ENCODE measurements at regions not wholly inside any gene's neighbourhood (a gene's known extent, or its start where the extent isn't known, plus 50 kb on each side); places are given as distances from the start of the nearest gene placed in this dataset.
A peak's percentile ranks its signal among the peaks of the same experiment; 100 is the strongest.

DNA sequence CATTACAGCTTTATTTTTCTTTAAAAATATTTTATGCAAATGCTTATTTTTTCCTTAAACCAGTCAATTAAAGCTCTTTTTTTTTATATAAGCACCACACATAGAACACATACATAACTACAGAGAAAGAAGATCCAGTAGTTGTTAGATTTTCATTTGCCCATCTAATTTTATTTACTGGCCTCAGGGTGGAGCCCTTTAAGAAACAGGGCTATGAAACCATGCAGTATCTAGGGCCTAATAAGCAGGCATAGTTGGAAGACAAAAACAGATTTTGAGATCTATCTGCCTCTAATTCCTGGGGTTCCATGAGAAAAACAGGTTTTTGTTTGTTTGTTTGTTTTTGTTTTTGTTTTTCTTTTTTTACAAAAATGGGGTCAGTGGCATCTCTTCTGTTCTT, 120.6 kb downstream of the BCHE start:
- Histone ChIP-seq H3K9me3 (ENCODE audit: low read length) (no peaks in the 10 kb centered on the region), H3K27ac (ENCODE audit: low read depth, low read length) (no peak overlapping the region), H3K9ac (ENCODE audit: low read length) (no peak overlapping the region), H3K27me3 (ENCODE audit: control insufficient read depth in 1 of 2, insufficient read depth in 2 of 2, low read length in 2 of 2) (no peaks in the 10 kb centered on the region), H3K4me1 (ENCODE audit: insufficient read depth, low read length) (no peaks in the 10 kb centered on the region), H3K4me3 (ENCODE audit: low read depth in 1 of 2, low read length in 2 of 2) (no peak overlapping the region), H3K36me3 (ENCODE audit: insufficient read depth, low read length) (no peaks in the 10 kb centered on the region)

DNA sequence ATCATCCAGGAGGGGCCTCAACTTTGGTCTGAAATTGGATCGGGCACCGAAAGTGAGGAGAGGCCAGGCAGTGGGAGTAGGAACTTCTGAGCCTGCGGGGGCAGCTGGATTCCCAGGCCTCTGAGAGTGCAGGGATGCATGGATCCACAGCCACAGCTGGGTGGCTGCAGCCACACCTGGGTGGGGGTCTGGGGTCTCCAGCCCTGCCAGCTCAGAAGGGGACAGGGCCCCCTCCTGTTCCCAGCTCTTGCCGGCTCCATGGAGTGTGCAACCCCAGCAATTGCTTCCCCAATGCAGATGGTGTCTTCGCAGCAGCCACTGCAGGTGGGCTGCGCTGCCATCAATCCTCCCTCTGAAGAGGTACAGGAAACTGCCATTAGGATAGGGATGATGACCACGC, 123.7 kb downstream of the BCHE start:
- no peaks in the 10 kb centered on the region for H3K27me3 ChIP-seq (ENCODE audit: control insufficient read depth in 1 of 2, insufficient read depth in 2 of 2, low read length in 2 of 2)
- no peaks in the 10 kb centered on the region for H3K4me1 ChIP-seq (ENCODE audit: insufficient read depth, low read length)
- H3K36me3 ChIP-seq (ENCODE audit: insufficient read depth, low read length), result no peaks in the 10 kb centered on the region
- no peaks in the 10 kb centered on the region for H3K9me3 ChIP-seq (ENCODE audit: low read length)
- H3K4me3 ChIP-seq (ENCODE audit: low read depth in 1 of 2, low read length in 2 of 2), result no peak overlapping the region
- H3K27ac ChIP-seq (ENCODE audit: low read depth, low read length), result no peak overlapping the region
- no peak overlapping the region for H3K9ac ChIP-seq (ENCODE audit: low read length)

DNA sequence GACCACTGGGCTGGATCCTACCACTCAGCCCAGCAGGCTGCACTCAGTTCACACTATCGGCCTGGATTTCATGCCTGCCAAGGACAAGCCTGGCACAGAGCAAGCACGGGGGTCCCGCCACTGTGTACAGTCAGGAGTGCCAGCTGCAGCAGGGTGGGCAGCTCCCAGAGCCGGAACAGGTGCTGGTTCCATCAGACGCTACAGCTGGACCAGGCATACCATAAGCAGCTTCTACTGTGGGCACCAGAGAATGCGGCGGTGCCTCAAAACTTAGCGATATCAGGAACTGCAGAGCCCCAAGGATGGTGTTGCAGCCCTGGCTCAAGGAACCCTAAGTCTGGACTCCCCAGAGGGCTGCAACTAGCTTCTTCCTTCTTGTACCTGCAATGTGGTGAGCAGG, 124.8 kb downstream of the BCHE start:
- Histone ChIP-seq H3K4me1 (ENCODE audit: insufficient read depth, low read length) (no peaks in the 10 kb centered on the region), H3K27me3 (ENCODE audit: control insufficient read depth in 1 of 2, insufficient read depth in 2 of 2, low read length in 2 of 2) (no peaks in the 10 kb centered on the region), H3K4me3 (ENCODE audit: low read depth in 1 of 2, low read length in 2 of 2) (no peak overlapping the region), H3K36me3 (ENCODE audit: insufficient read depth, low read length) (no peaks in the 10 kb centered on the region), H3K9me3 (ENCODE audit: low read length) (no peaks in the 10 kb centered on the region), H3K27ac (ENCODE audit: low read depth, low read length) (no peak overlapping the region), H3K9ac (ENCODE audit: low read length) (no peak overlapping the region)

DNA sequence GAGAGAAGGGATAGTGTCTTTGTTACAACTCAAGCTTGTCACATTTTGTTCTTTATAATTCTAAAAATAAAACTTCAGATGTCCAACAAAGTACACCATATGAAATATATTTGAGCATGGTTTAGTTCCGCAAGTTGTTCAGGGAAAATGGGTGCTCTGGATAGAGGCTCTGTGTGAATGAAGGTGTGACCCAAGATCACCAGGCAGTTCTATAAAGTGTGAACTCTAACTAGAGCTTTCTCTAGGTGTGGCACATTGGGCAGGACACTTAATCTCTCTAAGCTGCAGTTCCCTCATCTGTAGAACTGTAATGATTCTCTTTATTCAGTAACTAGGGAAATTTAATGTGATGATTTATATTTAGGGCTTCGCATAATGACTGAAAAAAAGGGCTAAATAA, 139.3 kb downstream of the BCHE start:
- no peak overlapping the region for H3K27ac ChIP-seq (ENCODE audit: low read depth, low read length)
- no peak overlapping the region for H3K9ac ChIP-seq (ENCODE audit: low read length)
- H3K9me3 ChIP-seq (ENCODE audit: low read length), result no peaks in the 10 kb centered on the region
- H3K36me3 ChIP-seq (ENCODE audit: insufficient read depth, low read length), result no peaks in the 10 kb centered on the region
- H3K4me1 ChIP-seq (ENCODE audit: insufficient read depth, low read length), result peaks cover 19% of the 10 kb centered on the region
- no peak overlapping the region for H3K4me3 ChIP-seq (ENCODE audit: low read depth in 1 of 2, low read length in 2 of 2)
- no peaks in the 10 kb centered on the region for H3K27me3 ChIP-seq (ENCODE audit: control insufficient read depth in 1 of 2, insufficient read depth in 2 of 2, low read length in 2 of 2)

- Histone ChIP-seq H3K27me3 (ENCODE audit: control insufficient read depth in 1 of 2, insufficient read depth in 2 of 2, low read length in 2 of 2) (no peaks in the 10 kb centered on the region), H3K4me1 (ENCODE audit: insufficient read depth, low read length) (peaks cover 19% of the 10 kb centered on the region), H3K9ac (ENCODE audit: low read length) (no peak overlapping the region), H3K36me3 (ENCODE audit: insufficient read depth, low read length) (no peaks in the 10 kb centered on the region), H3K4me3 (ENCODE audit: low read depth in 1 of 2, low read length in 2 of 2) (no peak overlapping the region), H3K27ac (ENCODE audit: low read depth, low read length) (no peak overlapping the region), H3K9me3 (ENCODE audit: low read length) (no peaks in the 10 kb centered on the region)
Measured at GRCh38 chr3:165696496-165696895, 140.7 kb downstream of the BCHE start.

GRCh38 chr3:165683947-165684346, 153.3 kb downstream of the BCHE start:
- H3K27me3 ChIP-seq (ENCODE audit: control insufficient read depth in 1 of 2, insufficient read depth in 2 of 2, low read length in 2 of 2), result no peaks in the 10 kb centered on the region
- H3K9ac ChIP-seq (ENCODE audit: low read length), result no peak overlapping the region
- H3K9me3 ChIP-seq (ENCODE audit: low read length), result no peaks in the 10 kb centered on the region
- no peak overlapping the region for H3K27ac ChIP-seq (ENCODE audit: low read depth, low read length)
- H3K36me3 ChIP-seq (ENCODE audit: insufficient read depth, low read length), result no peaks in the 10 kb centered on the region
- H3K4me1 ChIP-seq (ENCODE audit: insufficient read depth, low read length), result peaks cover 5% of the 10 kb centered on the region
- no peak overlapping the region for H3K4me3 ChIP-seq (ENCODE audit: low read depth in 1 of 2, low read length in 2 of 2)

GRCh38 chr3:165682734-165683133, 154.5 kb downstream of the BCHE start:
- Histone ChIP-seq H3K4me3 (ENCODE audit: low read depth in 1 of 2, low read length in 2 of 2) (no peak overlapping the region), H3K27me3 (ENCODE audit: control insufficient read depth in 1 of 2, insufficient read depth in 2 of 2, low read length in 2 of 2) (no peaks in the 10 kb centered on the region), H3K9me3 (ENCODE audit: low read length) (no peaks in the 10 kb centered on the region), H3K27ac (ENCODE audit: low read depth, low read length) (no peak overlapping the region), H3K9ac (ENCODE audit: low read length) (no peak overlapping the region), H3K36me3 (ENCODE audit: insufficient read depth, low read length) (no peaks in the 10 kb centered on the region), H3K4me1 (ENCODE audit: insufficient read depth, low read length) (peaks cover 5% of the 10 kb centered on the region)

- H3K9ac ChIP-seq (ENCODE audit: low read length), result no peak overlapping the region
- H3K4me1 ChIP-seq (ENCODE audit: insufficient read depth, low read length), result peaks cover 30% of the 10 kb centered on the region
- no peaks in the 10 kb centered on the region for H3K36me3 ChIP-seq (ENCODE audit: insufficient read depth, low read length)
- no peak overlapping the region for H3K27ac ChIP-seq (ENCODE audit: low read depth, low read length)
- H3K9me3 ChIP-seq (ENCODE audit: low read length), result no peaks in the 10 kb centered on the region
- no peaks in the 10 kb centered on the region for H3K27me3 ChIP-seq (ENCODE audit: control insufficient read depth in 1 of 2, insufficient read depth in 2 of 2, low read length in 2 of 2)
- H3K4me3 ChIP-seq (ENCODE audit: low read depth in 1 of 2, low read length in 2 of 2), result peak overlapping the region in 1 of 2 donors; percentile 23
Measured at GRCh38 chr3:165669967-165670366, 167.3 kb downstream of the BCHE start.

- Histone ChIP-seq H3K9ac (ENCODE audit: low read length) (no peak overlapping the region), H3K4me1 (ENCODE audit: insufficient read depth, low read length) (peaks cover 32% of the 10 kb centered on the region), H3K9me3 (ENCODE audit: low read length) (no peaks in the 10 kb centered on the region), H3K27ac (ENCODE audit: low read depth, low read length) (peak overlapping the region; percentile 57), H3K4me3 (ENCODE audit: low read depth in 1 of 2, low read length in 2 of 2) (no peak overlapping the region), H3K27me3 (ENCODE audit: control insufficient read depth in 1 of 2, insufficient read depth in 2 of 2, low read length in 2 of 2) (no peaks in the 10 kb centered on the region), H3K36me3 (ENCODE audit: insufficient read depth, low read length) (no peaks in the 10 kb centered on the region)
Measured at GRCh38 chr3:165669504-165669903, 167.7 kb downstream of the BCHE start.

GRCh38 chr3:165667676-165668075, 169.5 kb downstream of the BCHE start:
- no peaks in the 10 kb centered on the region for H3K9me3 ChIP-seq (ENCODE audit: low read length)
- H3K4me1 ChIP-seq (ENCODE audit: insufficient read depth, low read length), result peaks cover 32% of the 10 kb centered on the region
- H3K27me3 ChIP-seq (ENCODE audit: control insufficient read depth in 1 of 2, insufficient read depth in 2 of 2, low read length in 2 of 2), result no peaks in the 10 kb centered on the region
- H3K9ac ChIP-seq (ENCODE audit: low read length), result no peak overlapping the region
- no peak overlapping the region for H3K27ac ChIP-seq (ENCODE audit: low read depth, low read length)
- H3K36me3 ChIP-seq (ENCODE audit: insufficient read depth, low read length), result no peaks in the 10 kb centered on the region
- H3K4me3 ChIP-seq (ENCODE audit: low read depth in 1 of 2, low read length in 2 of 2), result no peak overlapping the region

DNA sequence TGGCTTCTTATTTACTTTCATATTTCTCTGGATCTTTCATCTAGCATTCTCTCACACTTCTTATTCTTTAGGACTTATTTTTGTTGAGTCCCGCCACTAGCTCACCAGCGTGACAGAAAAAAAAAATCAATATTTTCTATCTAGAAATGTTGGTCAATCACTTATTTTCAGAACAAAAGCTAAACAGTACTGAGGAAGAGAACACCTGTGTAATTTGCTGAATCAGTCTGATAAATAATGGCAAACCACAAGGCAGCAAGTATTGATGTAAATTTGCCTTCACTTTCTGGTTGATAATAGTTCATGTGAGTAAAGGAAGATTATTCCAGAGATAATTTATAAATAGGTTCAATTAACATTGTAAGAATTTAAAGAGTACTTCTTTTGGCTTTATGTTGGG, 179.2 kb downstream of the BCHE start:
- no peaks in the 10 kb centered on the region for H3K9me3 ChIP-seq (ENCODE audit: low read length)
- no peak overlapping the region for H3K4me3 ChIP-seq (ENCODE audit: low read depth in 1 of 2, low read length in 2 of 2)
- no peak overlapping the region for H3K27ac ChIP-seq (ENCODE audit: low read depth, low read length)
- H3K27me3 ChIP-seq (ENCODE audit: control insufficient read depth in 1 of 2, insufficient read depth in 2 of 2, low read length in 2 of 2), result no peaks in the 10 kb centered on the region
- no peaks in the 10 kb centered on the region for H3K36me3 ChIP-seq (ENCODE audit: insufficient read depth, low read length)
- H3K9ac ChIP-seq (ENCODE audit: low read length), result no peak overlapping the region
- H3K4me1 ChIP-seq (ENCODE audit: insufficient read depth, low read length), result no peaks in the 10 kb centered on the region

DNA sequence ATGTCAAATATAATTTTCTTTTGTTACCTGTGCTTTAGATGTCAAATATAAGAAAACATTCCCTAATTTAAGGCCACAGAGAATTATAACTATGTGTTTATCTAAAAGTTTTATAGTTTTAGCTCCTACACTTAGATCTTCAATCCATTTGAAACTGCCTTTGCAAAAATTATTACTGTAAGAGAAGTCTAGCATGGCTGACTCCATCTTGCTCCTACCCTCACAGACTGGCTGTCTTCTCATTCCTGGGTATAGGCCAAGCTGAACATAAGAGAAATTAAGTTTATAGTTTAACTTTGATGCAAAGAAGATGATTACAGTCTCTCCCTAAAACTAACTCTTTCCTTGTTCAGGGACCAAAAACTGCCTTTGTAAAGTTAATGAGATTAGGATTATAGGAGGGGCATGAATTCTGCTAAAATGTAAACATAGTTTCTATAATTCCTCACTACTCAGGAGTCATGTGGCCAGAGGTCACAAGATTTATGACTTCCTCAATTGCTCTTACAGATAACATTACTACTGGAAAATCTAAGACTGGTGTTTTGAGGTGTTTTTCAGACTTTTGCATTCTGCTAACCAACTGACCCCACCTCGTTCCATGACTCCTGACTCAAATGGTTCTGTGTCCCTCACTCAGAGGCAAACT, 184.0 kb downstream of the BCHE start:
- no peaks in the 10 kb centered on the region for H3K9me3 ChIP-seq (ENCODE audit: low read length)
- H3K27me3 ChIP-seq (ENCODE audit: control insufficient read depth in 1 of 2, insufficient read depth in 2 of 2, low read length in 2 of 2), result no peaks in the 10 kb centered on the region
- no peak overlapping the region for H3K9ac ChIP-seq (ENCODE audit: low read length)
- H3K4me3 ChIP-seq (ENCODE audit: low read depth in 1 of 2, low read length in 2 of 2), result no peak overlapping the region
- no peaks in the 10 kb centered on the region for H3K36me3 ChIP-seq (ENCODE audit: insufficient read depth, low read length)
- H3K27ac ChIP-seq (ENCODE audit: low read depth, low read length), result no peak overlapping the region
- no peaks in the 10 kb centered on the region for H3K4me1 ChIP-seq (ENCODE audit: insufficient read depth, low read length)

Data from muscle layer of colon (tissue), 2 donors.